ENCODE measurements at regions not wholly inside any gene's neighbourhood (a gene's known extent, or its start where the extent isn't known, plus 50 kb on each side); places are given as distances from the start of the nearest gene placed in this dataset.

GRCh38 chr9:73773896-73774295 lies 622.2 kb downstream of the ANXA1 start:
- ATAC-seq (ENCODE audit: poor library complexity) (no peak), DNase-seq (no peak)
- H3K27ac Mint-ChIP-seq = no peak overlapping the region
- H3K36me3 ChIP-seq (ENCODE audit: insufficient read depth, low read length) = no peaks in the 10 kb centered on the region
- ChIA-PET CTCF (no interaction called here), POLR2A (no interaction called here)
- H3K27ac ChIP-seq (ENCODE audit: low read depth in 1 of 2, low read length in 2 of 2) = no peak overlapping the region
- TF ChIP-seq CTCF (IDR thresholded peaks at IDR 0.05) = no peak
- H3K27me3 Mint-ChIP-seq = no peaks in the 10 kb centered on the region
- no peaks in the 10 kb centered on the region for H3K36me3 Mint-ChIP-seq (ENCODE audit: low read depth)
- H3K4me3 Mint-ChIP-seq = no peak overlapping the region
- H3K4me1 ChIP-seq (ENCODE audit: insufficient read depth, low read length) = no peaks in the 10 kb centered on the region
- intact Hi-C loops (cut with DNase I, micrococcal nuclease) = no loop called here
- no peak overlapping the region for H3K4me3 ChIP-seq (ENCODE audit: low read length)
- H3K9me3 ChIP-seq (ENCODE audit: control insufficient read depth in 1 of 2, insufficient read depth in 1 of 2, low read length in 2 of 2) = no peaks in the 10 kb centered on the region
- no peaks in the 10 kb centered on the region for H3K4me1 Mint-ChIP-seq (ENCODE audit: low read depth)
- no peaks in the 10 kb centered on the region for H3K27me3 ChIP-seq (ENCODE audit: control insufficient read depth in 1 of 2, insufficient read depth in 2 of 2, low read length in 2 of 2)
- H3K9me3 Mint-ChIP-seq = peaks cover 4% of the 10 kb centered on the region

DNA sequence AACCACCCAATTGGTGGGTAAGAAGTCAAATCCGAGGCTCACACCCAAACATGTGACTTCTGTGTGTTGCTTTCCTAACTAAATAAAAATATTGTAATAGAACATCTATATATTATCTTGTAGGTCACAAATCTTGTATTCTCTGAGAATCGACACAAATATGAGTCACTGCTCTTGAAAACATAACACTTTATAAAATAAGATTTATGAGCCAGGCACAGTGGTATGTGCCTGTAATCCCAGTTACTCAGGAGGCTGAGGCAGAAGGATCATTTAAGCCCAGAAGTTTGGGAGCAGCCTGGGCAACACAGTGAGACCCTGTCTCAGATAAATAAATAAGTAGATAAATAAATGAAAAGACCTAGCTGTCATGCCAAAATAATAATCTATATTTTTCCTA lies 624.1 kb downstream of the ANXA1 start:
- CTCF ChIA-PET = no interaction called here
- H3K27me3 ChIP-seq (ENCODE audit: control insufficient read depth in 1 of 2, insufficient read depth in 2 of 2, low read length in 2 of 2) = no peaks in the 10 kb centered on the region
- H3K9me3 ChIP-seq (ENCODE audit: control insufficient read depth in 1 of 2, insufficient read depth in 1 of 2, low read length in 2 of 2) = no peaks in the 10 kb centered on the region
- DNase-seq (no peak), ATAC-seq (ENCODE audit: poor library complexity) (no peak)
- Mint-ChIP-seq H3K27me3 (no peaks in the 10 kb centered on the region), H3K4me3 (no peak overlapping the region), H3K4me1 (ENCODE audit: low read depth) (no peaks in the 10 kb centered on the region), H3K27ac (no peak overlapping the region), H3K9me3 (peaks cover 4% of the 10 kb centered on the region), H3K36me3 (ENCODE audit: low read depth) (no peaks in the 10 kb centered on the region)
- no peak overlapping the region for H3K27ac ChIP-seq (ENCODE audit: low read depth in 1 of 2, low read length in 2 of 2)
- intact Hi-C loops (cut with DNase I, micrococcal nuclease) = no loop called here
- POLR2A ChIA-PET = no interaction called here
- H3K4me1 ChIP-seq (ENCODE audit: insufficient read depth, low read length) = no peaks in the 10 kb centered on the region
- H3K36me3 ChIP-seq (ENCODE audit: insufficient read depth, low read length) = no peaks in the 10 kb centered on the region
- no peak overlapping the region for H3K4me3 ChIP-seq (ENCODE audit: low read length)
- no peak for TF ChIP-seq CTCF (IDR thresholded peaks at IDR 0.05)

GRCh38 chr9:73780916-73781315 lies 629.3 kb downstream of the ANXA1 start:
- Histone ChIP-seq H3K36me3 (ENCODE audit: insufficient read depth, low read length) (no peaks in the 10 kb centered on the region), H3K9me3 (ENCODE audit: control insufficient read depth in 1 of 2, insufficient read depth in 1 of 2, low read length in 2 of 2) (peaks cover 0 to 9% of the 10 kb centered on the region in 2 experiments), H3K27ac (ENCODE audit: low read depth in 1 of 2, low read length in 2 of 2) (no peak overlapping the region), H3K4me3 (ENCODE audit: low read length) (no peak overlapping the region), H3K4me1 (ENCODE audit: insufficient read depth, low read length) (no peaks in the 10 kb centered on the region), H3K27me3 (ENCODE audit: control insufficient read depth in 1 of 2, insufficient read depth in 2 of 2, low read length in 2 of 2) (peaks cover 0 to 4% of the 10 kb centered on the region in 2 experiments)
- Mint-ChIP-seq H3K4me3 (no peak overlapping the region), H3K36me3 (ENCODE audit: low read depth) (no peaks in the 10 kb centered on the region), H3K9me3 (peaks cover 9% of the 10 kb centered on the region), H3K27ac (no peak overlapping the region), H3K4me1 (ENCODE audit: low read depth) (no peaks in the 10 kb centered on the region), H3K27me3 (no peaks in the 10 kb centered on the region)
- no peak for TF ChIP-seq CTCF (IDR thresholded peaks at IDR 0.05)
- intact Hi-C loops (cut with DNase I, micrococcal nuclease) = no loop called here
- POLR2A ChIA-PET = no interaction called here
- ATAC-seq (ENCODE audit: poor library complexity) (no peak), DNase-seq (no peak)
- CTCF ChIA-PET = no interaction called here

All from CD4-positive, alpha-beta T cell (primary cell).